K562 (cell line): ENCODE measurements at regions not wholly inside any gene's neighbourhood (a gene's known extent, or its start where the extent isn't known, plus 50 kb on each side); places are given as distances from the start of the nearest gene placed in this dataset. TPM values are rescaled to one million over a fixed set of nuclear protein-coding genes. Genes with fewer than 3 reads are reported as not detected.

Experiments
- ATAC-seq: fragments of 200-7000 bp; cut with Tn5 transposase; 3 replicates; pipeline ENCODE4 v1.9.1; 2020; ENCODE audit warnings: moderate library complexity
- BruUV-seq: library from RNA; stranded (reverse); fragments of 400-500 nt; replicated peaks from 2 replicates; lab custom pipeline; 2021; lab: Mats Ljungman, UMichigan
- CTCF ChIA-PET: fragments of 300-600 bp; formaldehyde crosslinking; extraction: SDS; loops from one replicate; lab custom pipeline; 2021; ENCODE audit warnings: low intra/inter-chr PET ratio; lab: Yijun Ruan, JAX
- POLR2A ChIA-PET: fragments of 300-600, 350-650 bp; sonication (Branson Sonifier 250); formaldehyde crosslinking; extraction: SDS; loops from one replicate; lab custom pipeline; 2021; ENCODE audit warnings: antibody characterized with exemption, inconsistent platforms; lab: Yijun Ruan, JAX
- DNase-seq, 4 experiments: peaks; one replicate each; pipeline versions ENCODE4 v3.0.0 to v3.0.0-alpha.2; 2011 to 2018; ENCODE audit warnings: low spot score in 3 of 4, mixed read lengths in 3 of 4; ENCODE audit errors: extremely low read depth in 1 of 4
- FAIRE-seq: peaks from 2 replicates; lab custom pipeline; 2011; peaks lifted over from hg19 to GRCh38; lab: Jason Lieb, UNC
- H2AFZ ChIP-seq: 2 replicates; pipeline ENCODE4 v1.6.0; 2011; ENCODE audit warnings: low read depth, low read length, control low read depth, inconsistent platforms
- H3K27ac ChIP-seq: fragments of 200-600 bp; 3 replicates; pipeline ENCODE4 v1.8.0; 2011; ENCODE audit warnings: low read depth, mild to moderate bottlenecking, control low read depth, inconsistent platforms, low read length, moderate library complexity, mixed read lengths; ENCODE audit errors: extremely low read depth
- H3K27me3 ChIP-seq, 2 experiments: fragments of 300-600 bp in 1 of 2; 2 replicates in 1 of 2; 3 replicates in 1 of 2; pipeline versions ENCODE4 v1.6.0 to v1.8.0; 2011; ENCODE audit warnings: inconsistent platforms in 2 of 2, low read length in 2 of 2, mild to moderate bottlenecking in 1 of 2, mixed read lengths in 1 of 2, moderate library complexity in 1 of 2; ENCODE audit not compliant: control insufficient read depth in 2 of 2, insufficient read depth in 2 of 2
- H3K36me3 ChIP-seq: fragments of 300-600 bp; 3 replicates; pipeline ENCODE4 v1.8.0; 2011; ENCODE audit warnings: mild to moderate bottlenecking, low read length, inconsistent platforms; ENCODE audit not compliant: control insufficient read depth, insufficient read depth
- H3K4me1 ChIP-seq, 2 experiments: fragments of 200-600 bp in 1 of 2; replicated peaks in 1 of 2; 2 replicates in 1 of 2; 3 replicates in 1 of 2; pipeline versions ENCODE4 v1.5.1 to v1.8.0; 2011; ENCODE audit warnings: inconsistent platforms in 2 of 2, low read length in 2 of 2, mild to moderate bottlenecking in 1 of 2, mixed read lengths in 1 of 2, moderate library complexity in 1 of 2; ENCODE audit not compliant: control insufficient read depth in 2 of 2, insufficient read depth in 2 of 2
- H3K4me2 ChIP-seq: 2 replicates; pipeline ENCODE4 v1.6.1; 2011; ENCODE audit warnings: low read length, control low read depth, inconsistent platforms, mixed read lengths; ENCODE audit not compliant: insufficient read depth
- H3K4me3 ChIP-seq: fragments of 200-600 bp; sonication (generic), shearing (Covaris generic); 2 replicates; pipeline ENCODE4 v1.5.1; 2016; ENCODE audit warnings: control low read depth, inconsistent platforms
- H3K79me2 ChIP-seq: fragments of 200-600 bp; 3 replicates; pipeline ENCODE4 v1.8.0; 2011; ENCODE audit warnings: low read length, inconsistent platforms; ENCODE audit not compliant: control insufficient read depth, insufficient read depth
- H3K9ac ChIP-seq, 2 experiments: 2 replicates each; pipeline versions ENCODE4 v1.6.0 to v1.6.1; 2011; ENCODE audit warnings: low read depth in 2 of 2, low read length in 2 of 2, control low read depth in 1 of 2, inconsistent platforms in 1 of 2, mild to moderate bottlenecking in 1 of 2, mixed read lengths in 1 of 2; ENCODE audit not compliant: insufficient read depth in 1 of 2
- H3K9me1 ChIP-seq: one replicate; pipeline ENCODE4 v1.6.0; 2011; ENCODE audit warnings: inconsistent platforms, mild to moderate bottlenecking, low read length, moderate library complexity; ENCODE audit not compliant: control insufficient read depth, insufficient read depth
- H3K9me3 ChIP-seq: replicated peaks from 2 replicates; pipeline ENCODE4 v1.5.1; 2011; ENCODE audit warnings: low read depth, low read length, inconsistent platforms; ENCODE audit not compliant: control insufficient read depth, insufficient read depth
- H4K20me1 ChIP-seq: replicated peaks from 2 replicates; pipeline ENCODE4 v1.6.1; 2011; ENCODE audit warnings: low read length, inconsistent platforms, mixed read lengths; ENCODE audit not compliant: control insufficient read depth, insufficient read depth
- NR0B1 ChIP-seq: fragments of 450-650 bp; IDR thresholded peaks from one replicate; pipeline ENCODE4 v1.6.1; 2018; ENCODE audit warnings: mild to moderate bottlenecking, moderate library complexity; ENCODE audit not compliant: partially characterized antibody
- WGBS: fragments of 100-300 bp; shearing (Covaris generic); methylation state at CpG from one replicate; pipeline ENCODE4 v1.1.6; 2016; ENCODE audit warnings: low coverage, mixed read lengths; ENCODE audit not compliant: insufficient coverage; ENCODE audit errors: missing lambda C conversion rate; 5-methylcytosine and 5-hydroxymethylcytosine counted together
- in situ Hi-C: fragments of 300-500 bp; cut with MboI; formaldehyde crosslinking; loops from 4 replicates; pipeline ENCODE4 v1.15.0; 2018; ENCODE audit warnings: inconsistent platforms, mixed read lengths
- intact Hi-C: fragments of 100-400 bp; cut with micrococcal nuclease; formaldehyde crosslinking; loops from 2 replicates; pipeline ENCODE4 v1.14.2; 2022
- small RNA-seq: library from RNA; depleted of rRNA; stranded (forward); fragments of <200 nt; gene quantifications from one replicate; pipeline ENCODE3, GENCODE V24; 2014

- intact Hi-C loops, result no loop called here
- no TSS peak for BruUV-seq
- Histone ChIP-seq H3K4me3 (no peak overlapping the region), H3K36me3 (no peaks in the 10 kb centered on the region), H2AFZ (no peak overlapping the region), H3K4me2 (no peak overlapping the region), H3K27me3 (no peaks in the 10 kb centered on the region), H3K27ac (no peak overlapping the region), H4K20me1 (no peaks in the 10 kb centered on the region), H3K9ac (no peak overlapping the region), H3K9me3 (no peaks in the 10 kb centered on the region), H3K79me2 (no peaks in the 10 kb centered on the region), H3K9me1 (no peaks in the 10 kb centered on the region), H3K4me1 (no peaks in the 10 kb centered on the region)
- ATAC-seq (no peak), FAIRE-seq (no peak), DNase-seq (no peak)
- CTCF ChIA-PET, result no interaction called here
- in situ Hi-C loops, result no loop called here
- 0% methylated on average over 2 of the region's 2 CpGs for WGBS
- POLR2A ChIA-PET, result no interaction called here
- no peak for TF ChIP-seq NR0B1
These were observed 50.1 kb upstream of the GHITM start for GRCh38 chr10:84089162-84089561.

Small RNAs in the stretch of these regions (small RNA-seq; reads per million reads assigned to genes)
- gene RNU1-65P, result not detected
- not detected for gene RNU6-129P
- gene RNU6-478P, result not detected
